Panc1 (cell line): ENCODE measurements at regions not wholly inside any gene's neighbourhood (a gene's known extent, or its start where the extent isn't known, plus 50 kb on each side); places are given as distances from the start of the nearest gene placed in this dataset.

Source experiments
- ATAC-seq: fragments of 200-7000 bp; cut with Tn5 transposase; 2 replicates; pipeline ENCODE4 v1.9.1; 2020; ENCODE audit warnings: mild to moderate bottlenecking, moderate library complexity
- BruUV-seq: library from RNA; stranded (reverse); fragments of 400-500 nt; replicated peaks from 2 replicates; lab custom pipeline; 2021; lab: Mats Ljungman, UMichigan
- CTCF ChIA-PET: fragments of 300-600 bp; sonication (Branson Sonifier 250); formaldehyde crosslinking; loops from one replicate; lab custom pipeline; 2022; ENCODE audit warnings: antibody characterized with exemption; lab: Charles Lee
- POLR2A ChIA-PET: fragments of 300-600 bp; sonication (Branson Sonifier 250); formaldehyde crosslinking; loops from one replicate; lab custom pipeline; 2022; ENCODE audit warnings: antibody characterized with exemption; lab: Charles Lee
- DNase-seq: peaks from one replicate; pipeline ENCODE4 v3.0.0-alpha.2; 2010; ENCODE audit warnings: low read depth, low spot score
- H3K27ac ChIP-seq: 2 replicates; pipeline ENCODE4 v1.5.1; 2011; ENCODE audit warnings: mild to moderate bottlenecking, low read length, inconsistent platforms
- H3K27me3 ChIP-seq: fragments of 200-500 bp; sonication (Bioruptor generic); 2 replicates; pipeline ENCODE4 v1.6.0; 2014; ENCODE audit warnings: low read length, inconsistent platforms; ENCODE audit not compliant: control insufficient read depth, insufficient read depth
- H3K36me3 ChIP-seq: fragments of 200-500 bp; sonication (Bioruptor generic); 2 replicates; pipeline ENCODE4 v1.5.1; 2014; ENCODE audit warnings: inconsistent platforms, mild to moderate bottlenecking, low read length, moderate library complexity; ENCODE audit not compliant: control insufficient read depth, insufficient read depth
- H3K4me1 ChIP-seq: 2 replicates; pipeline ENCODE4 v1.5.1; 2011; ENCODE audit warnings: inconsistent platforms, mild to moderate bottlenecking, low read length, moderate library complexity; ENCODE audit not compliant: control insufficient read depth, insufficient read depth
- H3K4me3 ChIP-seq, 2 experiments: 2 replicates each; pipeline ENCODE4 v1.5.1; 2011 to 2012; ENCODE audit warnings: low read depth in 2 of 2, low read length in 2 of 2, mild to moderate bottlenecking in 2 of 2, inconsistent platforms in 1 of 2, moderate library complexity in 1 of 2
- H3K9me3 ChIP-seq: fragments of 200-500 bp; sonication (Bioruptor generic); 2 replicates; pipeline ENCODE4 v1.5.1; 2014; ENCODE audit warnings: low read depth, mild to moderate bottlenecking, inconsistent platforms, low read length, moderate library complexity; ENCODE audit not compliant: control insufficient read depth, insufficient read depth
- POLR2AphosphoS5 ChIP-seq: IDR thresholded peaks from 2 replicates; pipeline ENCODE4 v1.6.1; 2012; ENCODE audit warnings: mild to moderate bottlenecking, low read depth, low read length, moderate library complexity
- REST ChIP-seq, 2 experiments: IDR thresholded peaks; 2 replicates each; pipeline ENCODE4 v1.6.1; 2011 to 2012; ENCODE audit warnings: low read depth in 2 of 2, control low read depth in 1 of 2, low read length in 1 of 2, mild to moderate bottlenecking in 1 of 2, moderate library complexity in 1 of 2; ENCODE audit not compliant: insufficient read depth in 1 of 2
- SIN3A ChIP-seq: IDR thresholded peaks from 2 replicates; pipeline ENCODE4 v1.6.1; 2012; ENCODE audit warnings: low read depth, mild to moderate bottlenecking, low read length, moderate library complexity, borderline replicate concordance; ENCODE audit not compliant: insufficient read depth
- TCF7L2 ChIP-seq: IDR thresholded peaks from 2 replicates; pipeline ENCODE4 v1.6.1; 2011; ENCODE audit warnings: mild to moderate bottlenecking, low read depth, low read length, inconsistent platforms
- in situ Hi-C: cut with HindIII; loops from 2 replicates; pipeline ENCODE4 v1.10.0; 2016; ENCODE audit warnings: low sequenced_read_pairs, low pct_unique_long_range_greater_than_20kb
- intact Hi-C: fragments of 100-400 bp; cut with micrococcal nuclease; formaldehyde crosslinking; loops from one replicate; pipeline ENCODE4 v1.10.0; 2022; ENCODE audit not compliant: unreplicated experiment
- TF ChIP-seq, protein P1 (sequence below): fragments of 450-650 bp; IDR thresholded peaks from 2 replicates; pipeline ENCODE4 v1.5.1; 2017; ENCODE audit warnings: mild to moderate bottlenecking

DNA sequence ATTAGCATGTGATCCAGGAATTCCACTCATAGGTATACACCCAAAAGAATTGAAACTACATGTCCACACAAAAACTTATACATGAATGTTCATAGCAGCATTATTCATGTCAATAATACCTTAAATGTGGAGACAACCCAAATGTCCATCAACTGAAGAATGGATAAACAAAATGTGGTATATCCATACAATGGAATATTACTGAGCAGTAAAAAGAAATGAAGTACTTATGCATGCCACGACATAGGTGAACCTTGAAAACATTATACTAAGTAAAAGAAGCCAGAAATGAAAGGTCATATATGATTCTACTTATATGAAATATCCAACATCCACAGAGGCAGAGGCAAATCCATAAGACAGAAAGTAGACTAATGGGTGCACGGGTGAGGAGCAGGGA, 159.9 kb downstream of the UNC5CL start:
- POLR2A ChIA-PET: no interaction called here
- CTCF ChIA-PET: no interaction called here
- DNase-seq: no peak
- no peaks in the 10 kb centered on the region for H3K36me3 ChIP-seq
- no peak for TF ChIP-seq REST (IDR thresholded peaks at IDR 0.05; ENCODE audit: insufficient read depth in 1 of 2, low read depth in 2 of 2, low read length in 1 of 2)
- no peak for TF ChIP-seq TCF7L2
- TF ChIP-seq, protein P1, sequence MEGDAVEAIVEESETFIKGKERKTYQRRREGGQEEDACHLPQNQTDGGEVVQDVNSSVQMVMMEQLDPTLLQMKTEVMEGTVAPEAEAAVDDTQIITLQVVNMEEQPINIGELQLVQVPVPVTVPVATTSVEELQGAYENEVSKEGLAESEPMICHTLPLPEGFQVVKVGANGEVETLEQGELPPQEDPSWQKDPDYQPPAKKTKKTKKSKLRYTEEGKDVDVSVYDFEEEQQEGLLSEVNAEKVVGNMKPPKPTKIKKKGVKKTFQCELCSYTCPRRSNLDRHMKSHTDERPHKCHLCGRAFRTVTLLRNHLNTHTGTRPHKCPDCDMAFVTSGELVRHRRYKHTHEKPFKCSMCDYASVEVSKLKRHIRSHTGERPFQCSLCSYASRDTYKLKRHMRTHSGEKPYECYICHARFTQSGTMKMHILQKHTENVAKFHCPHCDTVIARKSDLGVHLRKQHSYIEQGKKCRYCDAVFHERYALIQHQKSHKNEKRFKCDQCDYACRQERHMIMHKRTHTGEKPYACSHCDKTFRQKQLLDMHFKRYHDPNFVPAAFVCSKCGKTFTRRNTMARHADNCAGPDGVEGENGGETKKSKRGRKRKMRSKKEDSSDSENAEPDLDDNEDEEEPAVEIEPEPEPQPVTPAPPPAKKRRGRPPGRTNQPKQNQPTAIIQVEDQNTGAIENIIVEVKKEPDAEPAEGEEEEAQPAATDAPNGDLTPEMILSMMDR: no peak
- no peak for TF ChIP-seq SIN3A
- TF ChIP-seq POLR2AphosphoS5: no peak
- no peak for ATAC-seq
- H3K27me3 ChIP-seq: no peaks in the 10 kb centered on the region
- H3K9me3 ChIP-seq: no peaks in the 10 kb centered on the region; the same call in 1 of the 2 replicates
- in situ Hi-C loops (no loop called here), intact Hi-C loops (no loop called here)
- H3K4me1 ChIP-seq: no peaks in the 10 kb centered on the region; the same call in 1 of the 2 replicates
- no peak overlapping the region for H3K4me3 ChIP-seq
- no TSS peak for BruUV-seq
- H3K27ac ChIP-seq: no peak overlapping the region

- Histone ChIP-seq H3K36me3 (no peaks in the 10 kb centered on the region), H3K4me3 (no peak overlapping the region), H3K27ac (no peak overlapping the region), H3K9me3 (no peaks in the 10 kb centered on the region; the same call in 1 of the 2 replicates), H3K4me1 (no peaks in the 10 kb centered on the region; the same call in 1 of the 2 replicates), H3K27me3 (no peaks in the 10 kb centered on the region; the same call in 1 of the 2 replicates)
- intact Hi-C loops (no loop called here), in situ Hi-C loops (no loop called here)
- POLR2A ChIA-PET: interaction anchor here (0.7 kb wide), 1 partner anchor 11 kb away, joined by 4 read pairs; no protein-coding TSS in a partner anchor
- ATAC-seq (no peak), DNase-seq (no peak)
- TF ChIP-seq SIN3A (no peak), TCF7L2 (no peak), REST (IDR thresholded peaks at IDR 0.05; ENCODE audit: insufficient read depth in 1 of 2, low read depth in 2 of 2, low read length in 1 of 2) (no peak)
- TF ChIP-seq, protein P1: no peak
- CTCF ChIA-PET: interaction anchor here (0.5 kb wide), 1 partner anchor 145 kb away, joined by 3 read pairs; no protein-coding TSS in a partner anchor
- no TSS peak for BruUV-seq
Measured at GRCh38 chr6:40877362-40877761, 161.7 kb downstream of the UNC5CL start.
